Mesothelial cell of epicardium (in vitro differentiated cells): ENCODE measurements at regions not wholly inside any gene's neighbourhood (a gene's known extent, or its start where the extent isn't known, plus 50 kb on each side); places are given as distances from the start of the nearest gene placed in this dataset.
A peak's percentile ranks its signal among the peaks of the same experiment; 100 is the strongest.

Source experiments
- DNase-seq, 2 experiments: peaks; one replicate each; pipeline ENCODE4 v3.0.0; 2021; ENCODE audit warnings: low spot score in 2 of 2; ENCODE audit not compliant: unreplicated experiment in 2 of 2
- H3K27ac Mint-ChIP-seq: 2 replicates; pipeline ENCODE4 v1.8.0; 2021; ENCODE audit warnings: mixed read lengths
- H3K27me3 Mint-ChIP-seq: 2 replicates; pipeline ENCODE4 v1.8.0; 2021; ENCODE audit warnings: low read depth, mixed read lengths
- H3K36me3 Mint-ChIP-seq: 2 replicates; pipeline ENCODE4 v1.8.0; 2021; ENCODE audit warnings: mixed read lengths
- H3K4me1 Mint-ChIP-seq: 2 replicates; pipeline ENCODE4 v1.8.0; 2021; ENCODE audit warnings: mixed read lengths
- H3K4me3 Mint-ChIP-seq: 2 replicates; pipeline ENCODE4 v1.8.0; 2021; ENCODE audit warnings: mild to moderate bottlenecking, moderate library complexity, mixed read lengths
- H3K9me3 Mint-ChIP-seq: 2 replicates; pipeline ENCODE4 v1.8.0; 2021; ENCODE audit warnings: mixed read lengths
- TF ChIP-seq, protein P1 (sequence below): fragments of 200-600 bp; sonication (generic); IDR thresholded peaks from one replicate; pipeline ENCODE4 v1.5.0; 2021; ENCODE audit warnings: antibody characterized with exemption; ENCODE audit not compliant: unreplicated experiment

DNA sequence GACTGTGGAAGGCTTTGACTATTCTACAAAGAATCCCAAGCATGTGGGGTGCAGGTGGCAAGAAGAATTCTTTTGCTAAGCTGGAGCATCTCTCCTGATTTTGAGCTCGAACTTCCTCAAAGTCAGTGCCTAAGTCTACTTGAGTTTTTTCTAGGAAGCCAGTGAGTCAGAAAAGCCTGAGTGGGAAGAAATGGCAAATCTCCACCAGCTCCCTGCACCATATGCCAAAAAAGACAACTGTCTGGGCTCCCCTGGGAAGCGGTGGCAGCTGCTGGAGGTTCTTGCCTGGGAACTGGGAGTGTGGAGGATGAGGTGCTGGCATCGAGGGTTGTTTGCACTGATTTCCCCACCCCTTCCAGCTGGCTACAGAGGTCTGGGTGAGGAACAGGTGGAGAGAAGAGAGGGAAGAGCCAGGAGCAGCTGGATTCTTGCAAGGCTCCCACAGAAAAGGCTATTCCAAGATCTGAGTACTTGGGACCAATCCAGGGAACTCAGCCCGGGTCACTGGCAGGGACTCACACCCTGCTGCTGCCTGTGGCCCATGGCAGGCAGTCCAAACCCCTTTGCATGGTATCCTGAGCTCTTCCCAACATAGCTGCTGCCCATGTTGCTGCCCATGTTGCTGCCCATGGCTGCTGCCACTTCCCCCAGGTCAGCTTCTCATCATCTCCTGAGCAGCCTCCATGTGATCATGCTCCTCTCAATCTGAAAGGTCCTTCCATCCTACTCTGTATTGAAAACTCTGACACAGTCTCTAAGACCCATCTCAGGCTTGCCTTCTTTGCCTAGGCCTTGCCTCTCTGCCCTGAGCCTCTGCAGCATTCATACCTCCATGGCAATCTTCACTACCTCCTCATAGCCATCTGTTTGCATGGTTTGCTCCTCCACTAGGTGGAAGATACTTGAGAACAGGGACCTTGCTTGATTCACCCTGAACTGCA, 128.3 kb upstream of the SPATS2L start:
- Mint-ChIP-seq H3K27me3 (no peaks in the 10 kb centered on the region), H3K4me1 (peaks cover 6% of the 10 kb centered on the region), H3K36me3 (no peaks in the 10 kb centered on the region), H3K9me3 (no peaks in the 10 kb centered on the region), H3K4me3 (no peak overlapping the region), H3K27ac (no peak overlapping the region)
- no peak for DNase-seq
- TF ChIP-seq, protein P1, sequence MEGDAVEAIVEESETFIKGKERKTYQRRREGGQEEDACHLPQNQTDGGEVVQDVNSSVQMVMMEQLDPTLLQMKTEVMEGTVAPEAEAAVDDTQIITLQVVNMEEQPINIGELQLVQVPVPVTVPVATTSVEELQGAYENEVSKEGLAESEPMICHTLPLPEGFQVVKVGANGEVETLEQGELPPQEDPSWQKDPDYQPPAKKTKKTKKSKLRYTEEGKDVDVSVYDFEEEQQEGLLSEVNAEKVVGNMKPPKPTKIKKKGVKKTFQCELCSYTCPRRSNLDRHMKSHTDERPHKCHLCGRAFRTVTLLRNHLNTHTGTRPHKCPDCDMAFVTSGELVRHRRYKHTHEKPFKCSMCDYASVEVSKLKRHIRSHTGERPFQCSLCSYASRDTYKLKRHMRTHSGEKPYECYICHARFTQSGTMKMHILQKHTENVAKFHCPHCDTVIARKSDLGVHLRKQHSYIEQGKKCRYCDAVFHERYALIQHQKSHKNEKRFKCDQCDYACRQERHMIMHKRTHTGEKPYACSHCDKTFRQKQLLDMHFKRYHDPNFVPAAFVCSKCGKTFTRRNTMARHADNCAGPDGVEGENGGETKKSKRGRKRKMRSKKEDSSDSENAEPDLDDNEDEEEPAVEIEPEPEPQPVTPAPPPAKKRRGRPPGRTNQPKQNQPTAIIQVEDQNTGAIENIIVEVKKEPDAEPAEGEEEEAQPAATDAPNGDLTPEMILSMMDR = no peak

DNA sequence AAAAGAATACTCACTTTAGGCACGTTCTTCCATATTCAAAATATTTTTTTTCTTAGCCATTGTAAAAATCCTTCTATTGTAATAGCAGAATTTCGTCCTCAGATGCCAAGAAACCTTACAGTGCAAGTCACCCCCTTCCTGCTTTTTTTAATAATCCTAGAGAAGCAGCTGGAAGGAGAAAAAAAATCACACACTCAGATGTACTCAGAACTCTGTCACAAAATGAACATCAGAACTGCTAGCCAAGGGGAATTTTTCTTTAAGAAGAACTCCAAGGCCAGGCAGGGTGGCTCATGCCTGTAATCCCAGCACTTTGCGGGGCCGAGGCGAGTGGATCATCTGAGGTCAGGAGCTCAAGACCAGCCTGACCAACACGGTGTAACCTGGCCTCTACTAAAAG, 127.3 kb upstream of the SPATS2L start:
- H3K27me3 Mint-ChIP-seq = no peaks in the 10 kb centered on the region

DNA sequence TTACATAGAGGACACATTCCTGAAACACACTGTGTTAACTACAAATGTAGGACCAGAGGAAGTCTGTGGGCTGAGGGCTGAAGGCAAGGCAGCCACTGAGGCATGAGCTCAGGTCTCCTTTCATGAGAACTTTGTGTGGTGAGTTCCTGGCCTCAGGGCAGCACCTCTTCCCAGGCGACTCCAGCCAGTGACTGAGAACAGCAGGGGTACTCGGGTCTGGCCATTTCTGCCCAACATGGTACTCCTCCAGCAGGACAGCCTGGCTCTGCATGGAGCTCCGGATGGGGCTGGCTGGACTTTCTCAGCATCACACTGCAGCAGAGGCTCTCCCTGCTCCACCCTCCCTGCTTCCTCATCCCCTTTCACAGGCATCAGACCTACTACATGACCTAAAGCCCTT, 125.5 kb upstream of the SPATS2L start:
- H3K27me3 Mint-ChIP-seq = no peaks in the 10 kb centered on the region
- TF ChIP-seq, protein P1 = no peak
- no peak overlapping the region for H3K27ac Mint-ChIP-seq
- no peak overlapping the region for H3K4me3 Mint-ChIP-seq
- H3K36me3 Mint-ChIP-seq = no peaks in the 10 kb centered on the region
- peaks cover 23% of the 10 kb centered on the region for H3K4me1 Mint-ChIP-seq
- H3K9me3 Mint-ChIP-seq = no peaks in the 10 kb centered on the region
- no peak for DNase-seq

More for the DNA sequence above, 127.3 kb upstream of the SPATS2L start:
- Mint-ChIP-seq H3K27ac (no peak overlapping the region), H3K4me1 (peaks cover 10% of the 10 kb centered on the region), H3K9me3 (no peaks in the 10 kb centered on the region), H3K4me3 (no peak overlapping the region), H3K36me3 (no peaks in the 10 kb centered on the region)
- DNase-seq = no peak
- TF ChIP-seq, protein P1 = no peak

DNA sequence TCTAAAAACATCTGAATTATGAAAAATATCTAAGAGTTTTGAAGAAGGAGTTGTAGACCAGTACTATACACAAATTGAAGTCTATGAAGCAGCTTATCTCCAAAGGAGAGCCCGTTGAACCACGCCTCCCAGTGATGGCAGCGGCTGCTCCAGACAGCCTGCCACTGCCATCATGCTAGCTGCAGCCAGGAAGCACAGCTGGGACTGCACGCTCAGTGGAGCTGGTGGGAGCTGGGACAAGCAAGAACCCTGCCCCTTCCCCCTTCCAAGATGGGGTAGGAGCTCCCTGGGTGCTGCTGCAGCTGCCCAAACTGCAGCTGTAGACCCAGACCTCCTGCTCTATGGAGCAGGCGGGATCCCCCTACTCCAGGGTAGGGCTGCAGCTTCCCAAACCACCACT, 124.7 kb upstream of the SPATS2L start:
- DNase-seq = no peak
- Mint-ChIP-seq H3K27me3 (no peaks in the 10 kb centered on the region), H3K9me3 (no peaks in the 10 kb centered on the region), H3K36me3 (no peaks in the 10 kb centered on the region), H3K4me1 (peaks cover 28% of the 10 kb centered on the region), H3K4me3 (no peak overlapping the region), H3K27ac (no peak overlapping the region)
- TF ChIP-seq, protein P1 = no peak

DNA sequence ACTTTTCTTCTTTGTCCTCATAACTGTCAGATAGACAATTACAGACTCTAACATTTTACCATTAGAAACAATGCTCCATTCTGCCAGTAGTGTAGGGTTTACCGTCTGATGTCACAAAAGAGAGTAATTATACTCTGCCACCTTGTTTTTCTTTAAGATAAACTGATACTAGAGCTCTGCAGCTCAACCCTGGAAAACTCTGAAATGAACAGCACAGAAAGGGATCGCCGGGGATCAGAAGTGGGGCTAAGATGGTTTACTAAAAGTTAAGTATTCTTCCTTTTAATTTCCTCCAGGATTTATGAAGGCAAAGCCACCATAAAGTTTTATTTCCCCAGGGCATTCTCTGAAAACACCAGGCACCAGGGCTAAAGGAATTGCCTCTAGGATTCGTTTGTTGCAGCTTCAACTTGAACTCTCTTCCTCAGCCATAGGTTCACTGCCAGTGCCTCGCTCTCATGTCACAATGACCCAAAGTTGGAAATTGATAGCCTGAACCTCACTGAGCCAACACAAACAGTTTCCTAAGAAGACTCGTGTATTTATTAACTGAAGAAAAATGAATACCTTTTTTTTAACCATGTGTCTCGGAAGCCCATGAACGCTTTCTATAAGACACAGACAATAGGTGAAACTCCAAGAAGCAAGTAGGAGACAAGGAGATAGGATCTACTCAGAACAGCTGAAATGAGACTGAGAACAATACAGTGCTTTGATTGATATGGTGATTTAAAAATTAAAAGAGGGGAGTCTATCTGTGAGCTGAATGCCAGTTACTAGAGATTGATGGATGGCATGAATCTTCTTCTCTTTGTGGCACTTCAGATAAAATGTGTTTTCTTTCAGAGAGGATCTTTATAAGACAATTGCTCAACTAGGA, 121.5 kb upstream of the SPATS2L start:
- no peaks in the 10 kb centered on the region for H3K36me3 Mint-ChIP-seq
- H3K27ac Mint-ChIP-seq = peak overlapping the region; percentile 60
- H3K27me3 Mint-ChIP-seq = no peaks in the 10 kb centered on the region
- TF ChIP-seq, protein P1 = no peak
- peaks cover 28% of the 10 kb centered on the region for H3K4me1 Mint-ChIP-seq
- no peaks in the 10 kb centered on the region for H3K9me3 Mint-ChIP-seq
- DNase-seq = no peak
- peak overlapping the region; percentile 12 for H3K4me3 Mint-ChIP-seq
